ENCODE measurements at regions not wholly inside any gene's neighbourhood (a gene's known extent, or its start where the extent isn't known, plus 50 kb on each side); places are given as distances from the start of the nearest gene placed in this dataset.

DNA sequence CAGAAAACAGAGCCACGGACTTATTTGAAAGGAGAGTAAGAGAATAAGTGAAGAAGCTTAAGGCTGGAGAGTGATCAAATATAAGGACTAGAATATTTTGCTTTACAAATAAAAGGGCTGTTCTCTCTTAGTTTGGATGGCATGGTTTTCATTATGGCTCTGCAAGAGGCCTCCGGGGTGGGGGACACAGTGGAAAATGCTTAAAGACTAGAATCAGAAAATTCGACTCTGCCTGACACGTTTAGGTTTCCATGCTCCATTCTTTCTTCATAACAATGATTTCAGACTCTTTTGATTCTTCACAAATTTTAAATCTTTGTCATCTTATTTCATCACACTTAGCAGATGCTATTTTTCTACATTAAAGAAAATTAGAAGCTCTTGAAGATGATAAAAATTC, 632.4 kb upstream of the BOD1L1 start:
- ChIA-PET POLR2A (ENCODE audit: unreplicated experiment) (no interaction called here), CTCF (interaction anchor here (0.6 kb wide), 1 partner anchor 295 kb away, joined by 3 read pairs; no protein-coding TSS in a partner anchor)
- Histone ChIP-seq H3K4me2 (ENCODE audit: low read length) (no peak overlapping the region), H3K9me2 (replicated peaks; ENCODE audit: low read length) (no peaks in the 10 kb centered on the region), H3K4me3 (ENCODE audit: low read length) (no peak overlapping the region), H3K9ac (ENCODE audit: low read length) (no peak overlapping the region), H4K20me1 (ENCODE audit: low read length) (no peaks in the 10 kb centered on the region), H3F3A (ENCODE audit: low read length, unreplicated experiment) (no peaks in the 10 kb centered on the region), H3K9me3 (ENCODE audit: low read length) (no peaks in the 10 kb centered on the region), H2AFZ (ENCODE audit: low read length) (no peak overlapping the region), H3K4me1 (ENCODE audit: insufficient read depth, low read length) (no peaks in the 10 kb centered on the region), H3K79me2 (ENCODE audit: low read length) (no peaks in the 10 kb centered on the region), H3K27me3 (ENCODE audit: low read length) (no peaks in the 10 kb centered on the region), H3K27ac (ENCODE audit: low read length) (no peak overlapping the region), H3K36me3 (ENCODE audit: low read depth, low read length) (no peaks in the 10 kb centered on the region)
- ATAC-seq (no peak), DNase-seq (no peak)
- TF ChIP-seq EZH2phosphoT487 (IDR thresholded peaks at IDR 0.05; ENCODE audit: borderline replicate concordance, low read length), result no peak
- no peak for TF ChIP-seq EZH2 (IDR thresholded peaks at IDR 0.05; ENCODE audit: low read length, unreplicated experiment)
- TF ChIP-seq, protein P1, sequence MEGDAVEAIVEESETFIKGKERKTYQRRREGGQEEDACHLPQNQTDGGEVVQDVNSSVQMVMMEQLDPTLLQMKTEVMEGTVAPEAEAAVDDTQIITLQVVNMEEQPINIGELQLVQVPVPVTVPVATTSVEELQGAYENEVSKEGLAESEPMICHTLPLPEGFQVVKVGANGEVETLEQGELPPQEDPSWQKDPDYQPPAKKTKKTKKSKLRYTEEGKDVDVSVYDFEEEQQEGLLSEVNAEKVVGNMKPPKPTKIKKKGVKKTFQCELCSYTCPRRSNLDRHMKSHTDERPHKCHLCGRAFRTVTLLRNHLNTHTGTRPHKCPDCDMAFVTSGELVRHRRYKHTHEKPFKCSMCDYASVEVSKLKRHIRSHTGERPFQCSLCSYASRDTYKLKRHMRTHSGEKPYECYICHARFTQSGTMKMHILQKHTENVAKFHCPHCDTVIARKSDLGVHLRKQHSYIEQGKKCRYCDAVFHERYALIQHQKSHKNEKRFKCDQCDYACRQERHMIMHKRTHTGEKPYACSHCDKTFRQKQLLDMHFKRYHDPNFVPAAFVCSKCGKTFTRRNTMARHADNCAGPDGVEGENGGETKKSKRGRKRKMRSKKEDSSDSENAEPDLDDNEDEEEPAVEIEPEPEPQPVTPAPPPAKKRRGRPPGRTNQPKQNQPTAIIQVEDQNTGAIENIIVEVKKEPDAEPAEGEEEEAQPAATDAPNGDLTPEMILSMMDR (conservative IDR thresholded peaks at IDR 0.05; ENCODE audit: low read depth, low read length), result no peak
- no TSS peak for BruUV-seq (replicated peaks)
- intact Hi-C loops (cut with micrococcal nuclease), result no loop called here

DNA sequence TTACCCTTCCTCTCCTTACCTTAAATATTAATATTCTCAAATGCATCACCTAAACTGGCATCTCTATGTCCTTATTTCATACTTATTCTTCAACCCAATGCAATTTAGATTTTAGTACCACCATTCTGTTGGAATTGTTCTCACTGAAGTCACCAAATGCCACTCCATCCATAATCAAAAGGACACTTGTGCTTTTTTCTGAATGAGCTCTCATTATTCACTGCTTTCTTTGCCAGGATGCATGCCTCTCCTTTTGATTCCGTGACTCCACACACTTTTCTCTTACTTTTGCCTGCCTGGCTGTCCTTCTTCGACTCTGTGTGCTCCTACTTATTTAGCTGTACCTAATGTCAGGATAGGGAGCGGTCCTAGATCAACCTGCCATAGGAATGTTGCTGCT, 633.1 kb upstream of the BOD1L1 start:
- Histone ChIP-seq H4K20me1 (ENCODE audit: low read length) (no peaks in the 10 kb centered on the region), H3K27ac (ENCODE audit: low read length) (no peak overlapping the region), H3K4me3 (ENCODE audit: low read length) (no peak overlapping the region), H3F3A (ENCODE audit: low read length, unreplicated experiment) (no peaks in the 10 kb centered on the region), H3K4me1 (ENCODE audit: insufficient read depth, low read length) (no peaks in the 10 kb centered on the region), H3K9me2 (replicated peaks; ENCODE audit: low read length) (no peaks in the 10 kb centered on the region), H2AFZ (ENCODE audit: low read length) (no peak overlapping the region), H3K79me2 (ENCODE audit: low read length) (no peaks in the 10 kb centered on the region), H3K27me3 (ENCODE audit: low read length) (no peaks in the 10 kb centered on the region), H3K4me2 (ENCODE audit: low read length) (no peak overlapping the region), H3K9ac (ENCODE audit: low read length) (no peak overlapping the region), H3K9me3 (ENCODE audit: low read length) (no peaks in the 10 kb centered on the region), H3K36me3 (ENCODE audit: low read depth, low read length) (no peaks in the 10 kb centered on the region)
- ChIA-PET CTCF (no interaction called here), POLR2A (ENCODE audit: unreplicated experiment) (no interaction called here)
- intact Hi-C loops (cut with micrococcal nuclease), result no loop called here
- no TSS peak for BruUV-seq (replicated peaks)
- no peak for ATAC-seq
- DNase-seq, result no peak
- no peak for TF ChIP-seq EZH2phosphoT487 (IDR thresholded peaks at IDR 0.05; ENCODE audit: borderline replicate concordance, low read length)
- TF ChIP-seq, protein P1 (conservative IDR thresholded peaks at IDR 0.05; ENCODE audit: low read depth, low read length), result no peak

- ATAC-seq (no peak), DNase-seq (no peak)
- TF ChIP-seq EZH2 (IDR thresholded peaks at IDR 0.05; ENCODE audit: low read length, unreplicated experiment) (no peak), EZH2phosphoT487 (IDR thresholded peaks at IDR 0.05; ENCODE audit: borderline replicate concordance, low read length) (no peak)
- TF ChIP-seq, protein P1 (conservative IDR thresholded peaks at IDR 0.05; ENCODE audit: low read depth, low read length), result no peak
- no peak overlapping the region for H3K4me3 ChIP-seq (ENCODE audit: low read length)
- BruUV-seq (replicated peaks), result no TSS peak
- no peaks in the 10 kb centered on the region for H3K4me1 ChIP-seq (ENCODE audit: insufficient read depth, low read length)
- CTCF ChIA-PET, result no interaction called here
- H3K79me2 ChIP-seq (ENCODE audit: low read length), result no peaks in the 10 kb centered on the region
- no peak overlapping the region for H3K9ac ChIP-seq (ENCODE audit: low read length)
- H3F3A ChIP-seq (ENCODE audit: low read length, unreplicated experiment), result no peaks in the 10 kb centered on the region
- no peaks in the 10 kb centered on the region for H3K9me2 ChIP-seq (replicated peaks; ENCODE audit: low read length)
- H3K27ac ChIP-seq (ENCODE audit: low read length), result no peak overlapping the region
- H3K36me3 ChIP-seq (ENCODE audit: low read depth, low read length), result no peaks in the 10 kb centered on the region
- no peaks in the 10 kb centered on the region for H4K20me1 ChIP-seq (ENCODE audit: low read length)
- H3K4me2 ChIP-seq (ENCODE audit: low read length), result no peak overlapping the region
- no peaks in the 10 kb centered on the region for H3K27me3 ChIP-seq (ENCODE audit: low read length)
- no peak overlapping the region for H2AFZ ChIP-seq (ENCODE audit: low read length)
- POLR2A ChIA-PET (ENCODE audit: unreplicated experiment), result no interaction called here
- intact Hi-C loops (cut with micrococcal nuclease), result no loop called here
- H3K9me3 ChIP-seq (ENCODE audit: low read length), result no peaks in the 10 kb centered on the region
Observed at GRCh38 chr4:14262221-14262620, 634.7 kb upstream of the BOD1L1 start.
